Brain microvascular endothelial cell (primary cell): ENCODE measurements at regions not wholly inside any gene's neighbourhood (a gene's known extent, or its start where the extent isn't known, plus 50 kb on each side); places are given as distances from the start of the nearest gene placed in this dataset.

Experiments
- DNase-seq: peaks from one replicate; pipeline ENCODE4 v3.0.0-alpha.2; 2020
- H3K27ac ChIP-seq: fragments of 250-450 bp; sonication (Bioruptor Pico); 2 replicates; pipeline ENCODE4 v1.5.1; 2020; ENCODE audit warnings: mild to moderate bottlenecking, moderate library complexity
- H3K27me3 ChIP-seq: fragments of 250-450 bp; sonication (Bioruptor Pico); replicated peaks from 2 replicates; pipeline ENCODE4 v1.5.1; 2020; ENCODE audit warnings: mild to moderate bottlenecking
- H3K36me3 ChIP-seq: fragments of 250-450 bp; sonication (Bioruptor Pico); replicated peaks from 2 replicates; pipeline ENCODE4 v1.5.1; 2020; ENCODE audit warnings: mild to moderate bottlenecking
- H3K4me3 ChIP-seq: 2 replicates; pipeline ENCODE4 v1.5.1; 2011; ENCODE audit warnings: low read depth, mild to moderate bottlenecking, control low read depth, low read length, moderate library complexity
- in situ Hi-C: cut with HindIII; loops from 2 replicates; pipeline ENCODE4 v1.10.0; 2017; ENCODE audit warnings: low sequenced_read_pairs, low pct_ligation_motif_present
- TF ChIP-seq, protein P1 (sequence below): IDR thresholded peaks from 2 replicates; pipeline ENCODE4 v1.5.1; 2011; ENCODE audit warnings: low read depth, mild to moderate bottlenecking, moderate library complexity, low read length, control low read depth, inconsistent platforms; ENCODE audit errors: missing control alignments

DNA sequence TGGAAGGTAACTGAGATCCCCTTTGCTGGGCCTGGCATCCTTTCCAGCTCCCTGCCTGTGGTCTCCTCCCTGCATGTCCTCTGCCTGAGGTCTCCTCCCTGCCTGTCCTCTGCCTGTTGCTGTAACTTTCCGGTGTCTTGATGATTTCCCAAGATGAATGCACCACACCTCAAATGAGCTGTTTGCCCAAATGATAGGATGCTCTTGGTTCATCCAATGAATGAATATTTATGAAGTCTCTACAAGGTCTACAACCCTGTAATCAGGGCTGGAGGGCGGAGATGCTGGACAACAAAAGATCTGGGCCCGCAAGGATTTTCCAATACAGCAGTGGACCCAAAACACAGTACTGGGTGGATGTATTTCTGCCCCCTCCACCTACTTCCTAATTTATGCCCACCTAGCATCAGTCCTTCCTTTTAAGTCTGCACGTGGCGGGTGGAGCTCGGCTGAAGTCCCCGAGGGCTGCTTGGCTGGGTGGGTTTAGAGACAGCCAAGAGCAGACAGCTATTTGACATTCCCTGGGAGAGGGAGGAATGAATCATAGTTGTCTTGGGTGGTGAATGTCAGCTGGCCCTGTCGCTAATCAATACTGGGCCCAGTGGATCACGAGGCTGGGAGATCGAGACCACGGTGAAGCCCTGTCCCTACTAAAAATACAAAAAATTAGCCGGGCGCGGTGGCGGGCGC, 60.3 kb upstream of the GRHL3 start:
- in situ Hi-C loops: no loop called here
- H3K4me3 ChIP-seq: no peak overlapping the region
- no peak overlapping the region for H3K27ac ChIP-seq
- H3K36me3 ChIP-seq: no peaks in the 10 kb centered on the region
- DNase-seq: no peak
- TF ChIP-seq, protein P1, sequence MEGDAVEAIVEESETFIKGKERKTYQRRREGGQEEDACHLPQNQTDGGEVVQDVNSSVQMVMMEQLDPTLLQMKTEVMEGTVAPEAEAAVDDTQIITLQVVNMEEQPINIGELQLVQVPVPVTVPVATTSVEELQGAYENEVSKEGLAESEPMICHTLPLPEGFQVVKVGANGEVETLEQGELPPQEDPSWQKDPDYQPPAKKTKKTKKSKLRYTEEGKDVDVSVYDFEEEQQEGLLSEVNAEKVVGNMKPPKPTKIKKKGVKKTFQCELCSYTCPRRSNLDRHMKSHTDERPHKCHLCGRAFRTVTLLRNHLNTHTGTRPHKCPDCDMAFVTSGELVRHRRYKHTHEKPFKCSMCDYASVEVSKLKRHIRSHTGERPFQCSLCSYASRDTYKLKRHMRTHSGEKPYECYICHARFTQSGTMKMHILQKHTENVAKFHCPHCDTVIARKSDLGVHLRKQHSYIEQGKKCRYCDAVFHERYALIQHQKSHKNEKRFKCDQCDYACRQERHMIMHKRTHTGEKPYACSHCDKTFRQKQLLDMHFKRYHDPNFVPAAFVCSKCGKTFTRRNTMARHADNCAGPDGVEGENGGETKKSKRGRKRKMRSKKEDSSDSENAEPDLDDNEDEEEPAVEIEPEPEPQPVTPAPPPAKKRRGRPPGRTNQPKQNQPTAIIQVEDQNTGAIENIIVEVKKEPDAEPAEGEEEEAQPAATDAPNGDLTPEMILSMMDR: no peak
- peaks cover 10% of the 10 kb centered on the region for H3K27me3 ChIP-seq

DNA sequence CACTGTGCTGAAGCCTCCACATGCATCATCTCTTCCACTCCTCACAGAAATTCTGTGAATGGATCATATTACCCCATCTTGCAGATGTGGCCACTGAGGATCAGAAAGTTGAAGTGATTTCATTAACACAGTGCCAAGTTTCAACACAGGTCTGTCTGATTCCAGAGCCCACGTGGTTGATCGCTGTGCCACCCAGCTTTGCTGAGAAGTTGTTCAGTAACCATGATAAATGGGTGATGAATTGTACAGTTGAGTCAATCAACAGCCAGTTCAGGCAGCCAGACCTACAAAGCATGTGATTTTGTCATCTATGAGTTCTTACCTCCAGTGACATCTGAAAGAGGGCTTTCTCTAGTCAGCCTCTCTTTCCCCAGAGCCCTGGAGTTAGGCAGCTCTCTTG, 61.8 kb upstream of the GRHL3 start:
- no peak for DNase-seq
- Histone ChIP-seq H3K36me3 (no peaks in the 10 kb centered on the region), H3K4me3 (no peak overlapping the region), H3K27me3 (peaks cover 10% of the 10 kb centered on the region), H3K27ac (no peak overlapping the region)
- in situ Hi-C loops: no loop called here
- TF ChIP-seq, protein P1: no peak

DNA sequence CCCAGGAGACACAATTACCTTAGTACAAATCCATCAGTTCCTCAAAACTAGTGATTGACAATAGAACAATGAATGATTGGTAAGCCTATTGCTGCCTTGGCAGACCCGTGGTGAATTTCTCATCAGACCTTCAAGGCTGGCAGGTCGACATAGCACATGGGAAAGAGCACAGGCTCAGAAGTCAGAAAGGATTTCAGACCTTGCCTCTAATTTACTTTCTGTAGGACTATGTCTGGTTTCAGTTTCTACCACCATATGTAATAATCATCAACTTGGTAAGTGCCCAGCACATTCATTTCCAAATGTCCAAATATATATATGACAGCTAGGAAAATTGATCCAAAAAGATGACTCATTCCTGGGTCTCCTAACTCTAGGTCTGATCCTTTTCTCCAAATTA, 62.5 kb upstream of the GRHL3 start:
- H3K4me3 ChIP-seq: no peak overlapping the region
- in situ Hi-C loops: no loop called here
- DNase-seq: no peak
- no peaks in the 10 kb centered on the region for H3K36me3 ChIP-seq
- TF ChIP-seq, protein P1: no peak
- H3K27ac ChIP-seq: no peak overlapping the region
- H3K27me3 ChIP-seq: peaks cover 10% of the 10 kb centered on the region

DNA sequence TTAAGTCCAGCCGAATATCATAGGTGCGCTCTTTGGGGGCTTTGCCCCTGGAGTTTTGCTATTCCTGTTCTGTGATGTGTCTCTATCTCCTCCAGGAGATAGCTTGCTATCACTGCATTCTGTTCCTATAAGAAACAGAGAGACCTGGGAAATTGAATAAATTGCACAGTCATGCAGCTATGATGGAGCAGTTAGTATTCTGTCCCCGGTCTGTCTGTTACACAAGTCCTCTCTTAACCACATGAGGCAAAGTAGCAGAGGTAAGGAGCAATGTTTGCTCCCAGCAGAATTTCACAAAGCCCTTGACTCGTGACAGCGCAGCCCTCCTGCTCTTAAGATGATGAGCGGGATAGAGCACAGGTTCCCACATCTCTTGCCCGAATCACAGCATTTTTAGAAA, 63.9 kb upstream of the GRHL3 start:
- in situ Hi-C loops: no loop called here
- TF ChIP-seq, protein P1: no peak
- no peak overlapping the region for H3K4me3 ChIP-seq
- no peaks in the 10 kb centered on the region for H3K36me3 ChIP-seq
- DNase-seq: no peak
- H3K27ac ChIP-seq: no peak overlapping the region
- H3K27me3 ChIP-seq: peaks cover 10% of the 10 kb centered on the region

DNA sequence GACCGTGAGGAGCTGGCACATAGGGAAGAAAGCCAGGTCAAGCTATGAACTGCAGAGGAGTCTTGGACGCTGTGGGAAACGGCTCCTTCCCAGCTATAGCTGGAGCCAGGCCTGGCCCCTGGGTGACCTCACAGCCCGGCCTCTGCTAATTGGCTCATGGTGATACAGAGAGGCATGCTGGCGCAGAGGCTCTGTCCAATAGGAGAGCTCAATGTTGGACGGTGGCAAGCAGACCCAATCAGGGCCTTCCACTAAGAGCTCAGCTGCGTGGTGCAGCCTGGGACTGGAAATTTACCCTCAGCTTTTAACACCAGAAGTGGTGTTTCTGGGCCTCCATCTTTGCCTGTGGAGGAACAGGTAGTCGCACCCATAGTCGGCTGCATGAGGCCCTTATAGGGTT, 64.4 kb upstream of the GRHL3 start:
- no peak overlapping the region for H3K4me3 ChIP-seq
- H3K27me3 ChIP-seq: peaks cover 10% of the 10 kb centered on the region
- TF ChIP-seq, protein P1: no peak
- DNase-seq: no peak
- no peaks in the 10 kb centered on the region for H3K36me3 ChIP-seq
- in situ Hi-C loops: no loop called here
- no peak overlapping the region for H3K27ac ChIP-seq

DNA sequence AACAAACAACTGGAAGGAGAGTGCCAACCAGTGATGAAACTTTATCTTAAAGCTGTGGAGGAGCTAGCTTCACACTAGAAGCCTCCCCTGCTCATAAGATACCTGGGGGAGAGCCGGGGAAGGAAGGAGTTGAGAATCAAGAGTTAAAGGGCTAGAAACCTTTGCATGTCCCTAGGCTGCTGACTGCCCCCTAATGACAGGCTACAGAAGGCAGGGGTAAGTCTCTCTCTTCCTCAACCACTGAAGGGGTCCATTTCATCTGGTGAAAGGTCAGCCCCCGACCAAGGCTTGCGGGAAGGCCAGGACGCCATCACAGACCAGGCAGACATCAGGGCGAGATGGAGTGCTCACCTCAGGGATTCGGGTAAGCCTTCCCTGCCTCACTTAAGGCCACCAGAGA, 65.6 kb upstream of the GRHL3 start:
- no peak for DNase-seq
- Histone ChIP-seq H3K27ac (no peak overlapping the region), H3K4me3 (no peak overlapping the region), H3K36me3 (no peaks in the 10 kb centered on the region), H3K27me3 (peaks cover 10% of the 10 kb centered on the region)
- in situ Hi-C loops: no loop called here
- TF ChIP-seq, protein P1: no peak
